Right lobe of liver (tissue), 6 donors: ENCODE measurements at regions not wholly inside any gene's neighbourhood (a gene's known extent, or its start where the extent isn't known, plus 50 kb on each side); places are given as distances from the start of the nearest gene placed in this dataset.

ENCODE experiments used
- ATAC-seq, 4 donors: fragments of 200-7000 bp; cut with Tn5 transposase; one replicate each; pipeline ENCODE4 v1.9.1; 2020; ENCODE audit warnings: mild to moderate bottlenecking in 4 of 4, moderate library complexity in 4 of 4
- DNase-seq, 3 donors: peaks; one replicate each; pipeline ENCODE4 v3.0.0-alpha.2; 2020
- H3K27ac ChIP-seq, 3 donors: fragments of 200-600 bp; one replicate each; pipeline ENCODE4 v1.8.0; 2022
- H3K27me3 ChIP-seq, 2 donors: fragments of 200-600 bp; one replicate each; pipeline ENCODE4 v1.8.0; 2022
- H3K36me3 ChIP-seq, 4 donors: fragments of 200-600 bp; sonication (generic) in 1 of 4; one replicate each; pipeline versions ENCODE4 v1.5.1 to v1.8.0; 2017 to 2022; ENCODE audit warnings: control low read depth in 1 of 4
- H3K4me1 ChIP-seq, 4 donors: fragments of 200-600 bp; sonication (generic) in 1 of 4; one replicate each; pipeline versions ENCODE4 v1.5.1 to v1.8.0; 2017 to 2022; ENCODE audit warnings: control low read depth in 1 of 4
- H3K4me3 ChIP-seq, 3 donors: fragments of 200-600 bp; one replicate each; pipeline ENCODE4 v1.8.0; 2022
- H3K9me3 ChIP-seq, 4 donors: fragments of 200-600 bp; sonication (generic) in 1 of 4; one replicate each; pipeline versions ENCODE4 v1.5.1 to v1.8.0; 2017 to 2022; ENCODE audit warnings: control low read depth in 1 of 4
- POLR2A ChIP-seq: fragments of 450-650 bp; IDR thresholded peaks from one replicate; pipeline ENCODE4 v1.6.1; 2017; ENCODE audit warnings: antibody characterized with exemption, mild to moderate bottlenecking
- WGBS: methylation state at CpG from one replicate; pipeline ENCODE4 v1.1.6; 2018; ENCODE audit warnings: low coverage, low lambda C conversion rate; ENCODE audit not compliant: insufficient coverage; ENCODE audit errors: missing lambda C conversion rate; 5-methylcytosine and 5-hydroxymethylcytosine counted together
- intact Hi-C, 2 donors: fragments of 100-400 bp; cut with DNase I; formaldehyde crosslinking; loops; one replicate each; pipeline versions ENCODE4 v1.11.2 to v1.14.1; 2022
- TF ChIP-seq, protein P1 (sequence below), 4 donors: fragments of 200-600 bp in 3 of 4; fragments of 450-650 bp in 1 of 4; IDR thresholded peaks; one replicate each; pipeline versions ENCODE4 v1.5.1 to v1.8.0; 2016 to 2022; ENCODE audit warnings: antibody characterized with exemption in 4 of 4, mild to moderate bottlenecking in 2 of 4
- donor health status: DM: no; HTN: yes; CAD: no.
- donor health status: DM: no; HTN: no; CAD: no.
- donor health status: DM: no; HTN: no; CAD: no.
- donor health status: DM: no; HTN: yes; CAD: no.
- donor health status: DM: no; HTN: yes; CAD: no.

DNA sequence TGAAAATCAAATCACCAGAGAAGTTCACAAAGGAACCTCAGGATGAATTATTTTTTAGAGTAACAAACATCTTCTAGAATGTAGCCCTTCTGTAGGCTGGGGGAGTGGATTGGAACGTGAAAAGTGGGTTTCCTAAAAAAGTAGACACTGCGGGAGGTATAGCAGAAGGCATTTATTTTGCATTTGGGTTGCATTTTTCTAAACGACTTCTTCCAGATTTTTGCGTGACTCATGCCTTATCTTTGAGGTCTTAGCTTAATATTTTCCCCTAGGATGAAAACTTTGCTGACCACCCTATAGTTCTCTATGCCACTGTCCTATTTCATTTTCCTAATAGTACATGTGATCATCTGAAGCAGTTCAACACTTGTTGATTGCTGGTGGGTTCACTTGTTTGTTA lies 112.7 kb upstream of the JCAD start:
- no peaks in the 10 kb centered on the region for H3K4me1 ChIP-seq
- no peak overlapping the region for H3K4me3 ChIP-seq
- WGBS = 62% methylated on average over 4 of the region's 4 CpGs
- ATAC-seq = no peak
- no peaks in the 10 kb centered on the region for H3K27me3 ChIP-seq
- DNase-seq = no peak
- intact Hi-C loops = no loop called here
- TF ChIP-seq POLR2A = no peak
- TF ChIP-seq, protein P1, sequence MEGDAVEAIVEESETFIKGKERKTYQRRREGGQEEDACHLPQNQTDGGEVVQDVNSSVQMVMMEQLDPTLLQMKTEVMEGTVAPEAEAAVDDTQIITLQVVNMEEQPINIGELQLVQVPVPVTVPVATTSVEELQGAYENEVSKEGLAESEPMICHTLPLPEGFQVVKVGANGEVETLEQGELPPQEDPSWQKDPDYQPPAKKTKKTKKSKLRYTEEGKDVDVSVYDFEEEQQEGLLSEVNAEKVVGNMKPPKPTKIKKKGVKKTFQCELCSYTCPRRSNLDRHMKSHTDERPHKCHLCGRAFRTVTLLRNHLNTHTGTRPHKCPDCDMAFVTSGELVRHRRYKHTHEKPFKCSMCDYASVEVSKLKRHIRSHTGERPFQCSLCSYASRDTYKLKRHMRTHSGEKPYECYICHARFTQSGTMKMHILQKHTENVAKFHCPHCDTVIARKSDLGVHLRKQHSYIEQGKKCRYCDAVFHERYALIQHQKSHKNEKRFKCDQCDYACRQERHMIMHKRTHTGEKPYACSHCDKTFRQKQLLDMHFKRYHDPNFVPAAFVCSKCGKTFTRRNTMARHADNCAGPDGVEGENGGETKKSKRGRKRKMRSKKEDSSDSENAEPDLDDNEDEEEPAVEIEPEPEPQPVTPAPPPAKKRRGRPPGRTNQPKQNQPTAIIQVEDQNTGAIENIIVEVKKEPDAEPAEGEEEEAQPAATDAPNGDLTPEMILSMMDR (IDR thresholded peaks at IDR 0.05) = no peak
- H3K36me3 ChIP-seq = no peaks in the 10 kb centered on the region
- H3K9me3 ChIP-seq = no peaks in the 10 kb centered on the region
- no peak overlapping the region for H3K27ac ChIP-seq

DNA sequence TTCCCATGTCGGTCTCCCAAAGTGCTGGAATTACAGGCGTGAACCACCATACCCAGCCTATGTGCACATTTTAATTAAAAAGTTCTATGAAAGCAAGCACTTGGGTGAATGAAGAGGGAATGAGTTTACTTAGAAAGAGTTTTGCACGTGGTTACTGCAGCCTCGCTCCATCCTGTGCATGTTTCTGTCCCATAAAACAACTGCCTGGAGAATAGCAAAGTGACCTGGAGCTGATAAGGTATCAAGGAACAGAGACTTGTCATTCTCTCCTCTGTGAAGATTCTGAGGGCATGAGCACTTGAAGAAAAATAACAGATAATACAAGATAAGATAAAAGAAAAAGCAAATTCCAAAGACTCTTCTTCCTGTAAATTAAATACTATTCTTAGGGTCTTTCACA lies 112.2 kb upstream of the JCAD start:
- no peak overlapping the region for H3K4me3 ChIP-seq
- H3K4me1 ChIP-seq = no peaks in the 10 kb centered on the region
- ATAC-seq (no peak), DNase-seq (no peak)
- no peaks in the 10 kb centered on the region for H3K9me3 ChIP-seq
- WGBS = 55% methylated on average over 4 of the region's 4 CpGs
- intact Hi-C loops = no loop called here
- H3K36me3 ChIP-seq = no peaks in the 10 kb centered on the region
- H3K27me3 ChIP-seq = no peaks in the 10 kb centered on the region
- no peak overlapping the region for H3K27ac ChIP-seq
- no peak for TF ChIP-seq POLR2A
- TF ChIP-seq, protein P1 (IDR thresholded peaks at IDR 0.05) = no peak

DNA sequence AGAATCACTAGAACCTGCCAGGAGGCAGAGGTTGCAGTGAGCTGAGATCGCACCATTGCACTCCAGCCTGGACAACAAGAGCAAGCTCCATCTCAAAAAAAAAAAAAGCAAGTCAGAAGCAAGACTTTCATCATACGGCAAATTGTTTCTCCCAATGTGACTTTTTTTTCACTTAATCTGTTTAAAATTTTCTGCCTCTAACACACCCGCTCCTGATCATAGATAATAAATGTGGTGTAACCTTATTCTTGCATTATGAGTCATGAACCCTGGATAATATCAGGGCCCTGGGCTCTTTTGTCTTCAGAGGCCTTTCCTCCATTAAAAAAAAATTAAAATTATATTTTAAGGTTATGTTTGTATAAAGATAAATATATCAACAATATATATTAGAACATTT lies 111.4 kb upstream of the JCAD start:
- Histone ChIP-seq H3K4me3 (no peak overlapping the region), H3K9me3 (no peaks in the 10 kb centered on the region), H3K27me3 (no peaks in the 10 kb centered on the region), H3K4me1 (no peaks in the 10 kb centered on the region), H3K27ac (no peak overlapping the region), H3K36me3 (no peaks in the 10 kb centered on the region)
- TF ChIP-seq, protein P1 (IDR thresholded peaks at IDR 0.05) = no peak
- no peak for TF ChIP-seq POLR2A
- ATAC-seq = no peak
- intact Hi-C loops = no loop called here
- 80% methylated on average over 2 of the region's 3 CpGs for WGBS
- no peak for DNase-seq

DNA sequence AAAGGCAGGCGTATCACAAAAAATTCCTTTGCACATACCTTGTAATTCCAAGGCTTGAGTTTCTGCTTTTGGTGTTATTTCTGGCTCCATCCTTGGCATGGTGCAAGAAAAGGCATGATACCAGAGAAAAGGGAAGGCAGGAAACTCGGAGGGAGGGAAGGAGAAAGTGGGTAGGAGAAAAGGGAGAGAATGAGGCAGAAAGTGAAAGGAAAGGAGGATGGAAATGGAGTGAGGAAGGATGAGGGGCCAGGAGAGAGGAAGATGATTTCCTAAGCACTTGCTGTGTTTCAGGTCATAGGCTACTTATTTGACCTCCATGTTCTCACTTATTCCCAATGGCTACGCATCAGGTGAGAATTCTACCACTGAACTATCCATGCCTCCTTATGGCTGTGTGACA lies 110.8 kb upstream of the JCAD start:
- no peaks in the 10 kb centered on the region for H3K9me3 ChIP-seq
- ATAC-seq (no peak), DNase-seq (no peak)
- no peaks in the 10 kb centered on the region for H3K4me1 ChIP-seq
- H3K36me3 ChIP-seq = no peaks in the 10 kb centered on the region
- intact Hi-C loops = no loop called here
- no peak for TF ChIP-seq POLR2A
- TF ChIP-seq, protein P1 (IDR thresholded peaks at IDR 0.05) = no peak
- WGBS = 83% methylated on average over 2 of the region's 3 CpGs
- no peak overlapping the region for H3K27ac ChIP-seq
- no peaks in the 10 kb centered on the region for H3K27me3 ChIP-seq
- H3K4me3 ChIP-seq = no peak overlapping the region

DNA sequence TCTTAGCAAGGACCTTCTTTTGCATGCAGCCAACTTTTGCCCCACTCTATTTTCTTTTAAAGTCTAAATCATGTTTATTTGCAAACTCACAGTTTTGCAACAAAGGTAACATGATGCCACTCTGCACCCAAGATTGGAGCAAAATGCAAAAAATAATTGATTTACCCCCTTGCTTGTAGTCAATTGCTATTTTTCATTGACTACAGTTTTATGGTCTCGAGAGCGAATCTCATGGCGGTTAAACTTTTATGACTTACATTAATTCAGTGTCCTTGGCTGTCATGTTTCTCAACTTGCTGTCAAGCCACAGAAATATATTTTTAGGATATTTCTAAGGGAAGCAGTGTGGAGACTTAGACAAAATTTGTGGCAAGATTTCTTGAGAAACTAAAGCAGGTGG lies 110.0 kb upstream of the JCAD start:
- Histone ChIP-seq H3K4me3 (no peak overlapping the region), H3K27ac (no peak overlapping the region), H3K9me3 (no peaks in the 10 kb centered on the region), H3K36me3 (no peaks in the 10 kb centered on the region), H3K27me3 (no peaks in the 10 kb centered on the region), H3K4me1 (no peaks in the 10 kb centered on the region)
- DNase-seq (no peak), ATAC-seq (no peak)
- no peak for TF ChIP-seq POLR2A
- TF ChIP-seq, protein P1 (IDR thresholded peaks at IDR 0.05) = no peak
- intact Hi-C loops = no loop called here
- 93% methylated on average over 3 of the region's 3 CpGs for WGBS
